ENCODE measurements at regions not wholly inside any gene's neighbourhood (a gene's known extent, or its start where the extent isn't known, plus 50 kb on each side); places are given as distances from the start of the nearest gene placed in this dataset.

DNA sequence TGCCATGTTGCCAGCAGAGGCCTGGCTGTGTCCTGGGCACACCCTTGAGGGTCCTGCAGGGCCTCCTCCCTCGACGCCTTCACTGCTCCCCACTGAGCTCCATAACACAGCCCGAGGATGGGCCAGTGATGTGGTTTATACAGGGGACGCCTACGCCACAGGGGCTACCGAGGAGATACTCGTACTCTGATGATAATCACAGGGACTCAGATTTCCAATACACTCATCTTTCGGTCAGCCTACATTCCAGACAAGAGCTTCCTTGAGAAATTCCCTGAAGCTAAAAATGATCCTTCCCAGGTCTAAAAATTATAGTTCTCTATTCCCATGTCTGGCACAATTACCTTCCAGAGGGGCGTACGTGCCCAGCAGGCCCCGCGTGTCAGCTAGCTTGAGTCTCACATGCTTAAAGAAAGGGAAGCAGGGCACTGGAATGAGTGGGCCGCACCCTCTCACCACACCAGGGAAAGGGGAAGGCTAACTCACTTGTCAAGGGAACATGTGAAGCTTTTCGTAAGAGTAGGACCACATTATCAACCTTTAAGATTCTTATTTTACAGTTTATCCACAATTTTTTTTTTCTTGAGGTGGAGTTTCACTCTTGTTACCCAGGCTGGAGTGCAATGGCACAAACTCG lies 159.5 kb upstream of the NDUFV2 start:
- Mint-ChIP-seq H3K4me1 (ENCODE audit: low read depth) (no peaks in the 10 kb centered on the region), H3K4me3 (no peak overlapping the region), H3K9me3 (no peaks in the 10 kb centered on the region), H3K36me3 (ENCODE audit: low read depth) (no peaks in the 10 kb centered on the region), H3K27ac (no peak overlapping the region), H3K27me3 (peaks cover 9% of the 10 kb centered on the region)
- intact Hi-C loops (cut with DNase I, micrococcal nuclease), result no loop called here
- Histone ChIP-seq H3K4me1 (ENCODE audit: insufficient read depth, low read length) (no peaks in the 10 kb centered on the region), H3K36me3 (ENCODE audit: insufficient read depth, low read length) (no peaks in the 10 kb centered on the region), H3K27me3 (ENCODE audit: control insufficient read depth in 1 of 2, insufficient read depth in 2 of 2, low read length in 2 of 2) (no peaks in the 10 kb centered on the region), H3K27ac (ENCODE audit: low read depth in 1 of 2, low read length in 2 of 2) (no peak overlapping the region), H3K9me3 (ENCODE audit: control insufficient read depth in 1 of 2, insufficient read depth in 1 of 2, low read length in 2 of 2) (no peaks in the 10 kb centered on the region), H3K4me3 (ENCODE audit: low read length) (no peak overlapping the region)
- DNase-seq, result no peak
- TF ChIP-seq, protein P1, sequence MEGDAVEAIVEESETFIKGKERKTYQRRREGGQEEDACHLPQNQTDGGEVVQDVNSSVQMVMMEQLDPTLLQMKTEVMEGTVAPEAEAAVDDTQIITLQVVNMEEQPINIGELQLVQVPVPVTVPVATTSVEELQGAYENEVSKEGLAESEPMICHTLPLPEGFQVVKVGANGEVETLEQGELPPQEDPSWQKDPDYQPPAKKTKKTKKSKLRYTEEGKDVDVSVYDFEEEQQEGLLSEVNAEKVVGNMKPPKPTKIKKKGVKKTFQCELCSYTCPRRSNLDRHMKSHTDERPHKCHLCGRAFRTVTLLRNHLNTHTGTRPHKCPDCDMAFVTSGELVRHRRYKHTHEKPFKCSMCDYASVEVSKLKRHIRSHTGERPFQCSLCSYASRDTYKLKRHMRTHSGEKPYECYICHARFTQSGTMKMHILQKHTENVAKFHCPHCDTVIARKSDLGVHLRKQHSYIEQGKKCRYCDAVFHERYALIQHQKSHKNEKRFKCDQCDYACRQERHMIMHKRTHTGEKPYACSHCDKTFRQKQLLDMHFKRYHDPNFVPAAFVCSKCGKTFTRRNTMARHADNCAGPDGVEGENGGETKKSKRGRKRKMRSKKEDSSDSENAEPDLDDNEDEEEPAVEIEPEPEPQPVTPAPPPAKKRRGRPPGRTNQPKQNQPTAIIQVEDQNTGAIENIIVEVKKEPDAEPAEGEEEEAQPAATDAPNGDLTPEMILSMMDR (IDR thresholded peaks at IDR 0.05), result no peak
- POLR2A ChIA-PET, result interaction anchor here (0.8 kb wide), 1 partner anchor 14 kb away, joined by 3 read pairs; no protein-coding TSS in a partner anchor
- CTCF ChIA-PET, result interaction anchor here (0.6 kb wide), 1 partner anchor 12 kb away, joined by 3 read pairs; no protein-coding TSS in a partner anchor
- ATAC-seq (ENCODE audit: poor library complexity), result no peak

DNA sequence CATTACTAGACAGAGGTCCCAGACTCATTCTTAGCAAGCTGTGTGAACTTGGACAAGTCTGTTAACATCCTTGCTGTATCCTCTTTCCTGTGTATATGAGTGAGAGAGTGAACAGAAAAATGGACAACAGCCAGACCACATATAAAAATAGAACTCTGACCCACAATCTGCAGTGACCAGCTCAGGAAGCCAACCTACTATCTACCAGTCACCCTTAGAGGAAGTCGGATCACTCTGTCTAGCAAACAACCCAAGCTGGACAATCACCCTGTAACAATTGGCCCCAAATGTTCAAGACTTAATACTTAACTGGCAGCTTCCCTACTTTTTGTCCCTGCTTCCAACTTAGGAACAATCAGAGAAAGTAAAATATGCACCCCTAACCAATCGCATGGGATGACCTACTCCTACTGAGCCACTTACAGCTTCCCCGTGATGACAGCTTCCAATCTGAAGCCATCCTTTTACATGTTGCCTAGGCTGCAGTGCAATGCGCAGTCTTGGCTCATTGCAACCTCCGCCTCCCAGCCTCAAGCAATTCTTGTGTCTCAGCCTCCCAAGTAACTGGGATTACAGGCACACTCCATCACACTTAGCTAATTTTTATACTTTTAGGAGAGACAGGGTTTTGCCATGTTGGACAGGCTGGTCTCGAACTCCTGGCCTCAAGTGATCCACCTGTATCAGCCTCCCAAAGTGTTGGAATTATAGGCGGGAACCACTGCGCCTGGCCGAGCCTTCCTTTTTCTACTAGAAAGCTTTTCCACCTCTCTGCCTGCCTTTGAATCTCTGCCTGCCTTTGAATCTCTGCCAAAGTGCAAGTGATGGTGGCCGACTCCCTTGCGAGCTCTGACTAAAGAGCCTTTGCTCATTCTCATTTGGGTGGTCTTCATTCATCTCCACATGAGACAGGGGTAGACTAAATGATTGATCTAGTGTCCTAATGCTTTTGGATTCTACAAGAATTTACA lies 158.3 kb upstream of the NDUFV2 start:
- Mint-ChIP-seq H3K27ac (no peak overlapping the region), H3K36me3 (ENCODE audit: low read depth) (no peaks in the 10 kb centered on the region), H3K4me3 (no peak overlapping the region), H3K27me3 (peaks cover 9% of the 10 kb centered on the region), H3K9me3 (no peaks in the 10 kb centered on the region), H3K4me1 (ENCODE audit: low read depth) (no peaks in the 10 kb centered on the region)
- H3K4me3 ChIP-seq (ENCODE audit: low read length), result no peak overlapping the region
- intact Hi-C loops (cut with DNase I, micrococcal nuclease), result no loop called here
- no peaks in the 10 kb centered on the region for H3K9me3 ChIP-seq (ENCODE audit: control insufficient read depth in 1 of 2, insufficient read depth in 1 of 2, low read length in 2 of 2)
- H3K36me3 ChIP-seq (ENCODE audit: insufficient read depth, low read length), result no peaks in the 10 kb centered on the region
- POLR2A ChIA-PET, result no interaction called here
- no peaks in the 10 kb centered on the region for H3K27me3 ChIP-seq (ENCODE audit: control insufficient read depth in 1 of 2, insufficient read depth in 2 of 2, low read length in 2 of 2)
- no peaks in the 10 kb centered on the region for H3K4me1 ChIP-seq (ENCODE audit: insufficient read depth, low read length)
- TF ChIP-seq, protein P1 (IDR thresholded peaks at IDR 0.05), result no peak
- DNase-seq (no peak), ATAC-seq (ENCODE audit: poor library complexity) (no peak)
- no peak overlapping the region for H3K27ac ChIP-seq (ENCODE audit: low read depth in 1 of 2, low read length in 2 of 2)
- CTCF ChIA-PET, result interaction anchor here (0.6 kb wide), 1 partner anchor 11 kb away, joined by 3 read pairs; no protein-coding TSS in a partner anchor

DNA sequence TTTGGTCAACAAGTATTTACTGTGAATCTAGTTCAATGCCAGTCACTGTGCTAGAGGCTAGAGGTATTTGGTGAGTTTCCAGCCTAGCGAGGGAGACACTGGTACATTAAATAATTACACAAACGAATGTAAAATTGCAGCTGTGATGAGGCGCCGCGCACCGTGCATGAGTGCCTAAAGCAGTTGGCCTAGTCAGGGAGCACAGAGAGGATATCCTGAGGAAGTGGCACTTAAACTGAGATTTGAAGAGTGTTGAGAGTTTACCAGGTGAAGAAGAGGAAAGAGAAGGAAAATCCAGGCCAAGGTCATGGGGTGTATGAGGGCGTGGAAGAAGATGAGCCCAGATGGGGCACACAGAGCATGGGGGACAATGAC lies 157.6 kb upstream of the NDUFV2 start:
- Histone ChIP-seq H3K36me3 (ENCODE audit: insufficient read depth, low read length) (no peaks in the 10 kb centered on the region), H3K4me3 (ENCODE audit: low read length) (no peak overlapping the region), H3K27me3 (ENCODE audit: control insufficient read depth in 1 of 2, insufficient read depth in 2 of 2, low read length in 2 of 2) (no peaks in the 10 kb centered on the region), H3K9me3 (ENCODE audit: control insufficient read depth in 1 of 2, insufficient read depth in 1 of 2, low read length in 2 of 2) (no peaks in the 10 kb centered on the region), H3K4me1 (ENCODE audit: insufficient read depth, low read length) (no peaks in the 10 kb centered on the region), H3K27ac (ENCODE audit: low read depth in 1 of 2, low read length in 2 of 2) (no peak overlapping the region)
- POLR2A ChIA-PET, result no interaction called here
- Mint-ChIP-seq H3K27me3 (peaks cover 9% of the 10 kb centered on the region), H3K36me3 (ENCODE audit: low read depth) (no peaks in the 10 kb centered on the region), H3K9me3 (no peaks in the 10 kb centered on the region), H3K27ac (no peak overlapping the region), H3K4me3 (no peak overlapping the region), H3K4me1 (ENCODE audit: low read depth) (no peaks in the 10 kb centered on the region)
- CTCF ChIA-PET, result no interaction called here
- no peak for ATAC-seq (ENCODE audit: poor library complexity)
- TF ChIP-seq, protein P1 (IDR thresholded peaks at IDR 0.05), result no peak
- intact Hi-C loops (cut with DNase I, micrococcal nuclease), result no loop called here
- no peak for DNase-seq
